Lower leg skin (tissue), 4 donors: ENCODE measurements at regions not wholly inside any gene's neighbourhood (a gene's known extent, or its start where the extent isn't known, plus 50 kb on each side); places are given as distances from the start of the nearest gene placed in this dataset.

Source experiments
- DNase-seq, 2 donors: peaks; one replicate each; pipeline ENCODE4 v3.0.0-alpha.2; 2019; ENCODE audit warnings: low spot score in 2 of 2
- H3K4me3 ChIP-seq: fragments of 200-600 bp; sonication (generic); 2 replicates; pipeline ENCODE4 v1.5.1; 2017; ENCODE audit warnings: mild to moderate bottlenecking, low read depth; ENCODE audit not compliant: poor library complexity, severe bottlenecking
- CTCF ChIP-seq, 3 donors: fragments of 450-650 bp; IDR thresholded peaks; one replicate each; pipeline ENCODE4 v1.5.1; 2016; ENCODE audit warnings: antibody characterized with exemption in 3 of 3, mild to moderate bottlenecking in 3 of 3, moderate library complexity in 2 of 3
- POLR2A ChIP-seq, 2 donors: fragments of 450-650 bp; IDR thresholded peaks; one replicate each; pipeline ENCODE4 v1.6.1; 2016 to 2017; ENCODE audit warnings: antibody characterized with exemption in 2 of 2, mild to moderate bottlenecking in 1 of 2, moderate library complexity in 1 of 2
- WGBS, 2 donors: methylation state at CpG; one replicate each; pipeline ENCODE4 v1.1.5; 2018; 5-methylcytosine and 5-hydroxymethylcytosine counted together
- intact Hi-C: fragments of 100-400 bp; cut with DNase I; formaldehyde crosslinking; loops from one replicate; pipeline ENCODE4 v1.15.0; 2023; ENCODE audit warnings: low total_unique reads

- DNase-seq: no peak
- no peak overlapping the region for H3K4me3 ChIP-seq
- WGBS, 2 donors: 81 to 83% methylated on average over 1 of the region's 1 CpG
- intact Hi-C loops: no loop called here
- TF ChIP-seq CTCF (IDR thresholded peaks at IDR 0.05) (no peak), POLR2A (IDR thresholded peaks at IDR 0.05) (no peak)
Measured at GRCh38 chr5:74376187-74376586, 264.3 kb downstream of the ENC1 start.

GRCh38 chr5:74375271-74375670 lies 265.3 kb downstream of the ENC1 start:
- 60 to 72% methylated on average over 2 of the region's 2 CpGs for WGBS, 2 donors
- no peak overlapping the region for H3K4me3 ChIP-seq
- TF ChIP-seq POLR2A (IDR thresholded peaks at IDR 0.05): no peak
- no peak for TF ChIP-seq CTCF (IDR thresholded peaks at IDR 0.05)
- intact Hi-C loops: no loop called here
- no peak for DNase-seq

GRCh38 chr5:74374656-74375055 lies 265.9 kb downstream of the ENC1 start:
- intact Hi-C loops: no loop called here
- TF ChIP-seq CTCF (IDR thresholded peaks at IDR 0.05): no peak
- no peak for TF ChIP-seq POLR2A (IDR thresholded peaks at IDR 0.05)
- 94 to 99% methylated on average over 4 of the region's 4 CpGs for WGBS, 2 donors

GRCh38 chr5:74373076-74373475 lies 267.5 kb downstream of the ENC1 start:
- WGBS, 2 donors: 77 to 89% methylated on average over 1 of the region's 1 CpG

More at GRCh38 chr5:74374656-74375055, 265.9 kb downstream of the ENC1 start:
- H3K4me3 ChIP-seq: no peak overlapping the region
- no peak for DNase-seq

GRCh38 chr5:74372502-74373064 lies 267.9 kb downstream of the ENC1 start:
- DNase-seq: no peak
- intact Hi-C loops: no loop called here
- no peak overlapping the region for H3K4me3 ChIP-seq
- no peak for TF ChIP-seq POLR2A (IDR thresholded peaks at IDR 0.05)
- TF ChIP-seq CTCF (IDR thresholded peaks at IDR 0.05): no peak
- WGBS, 2 donors: 72 to 92% methylated on average over 5 of the region's 5 CpGs

More at GRCh38 chr5:74373076-74373475, 267.5 kb downstream of the ENC1 start:
- TF ChIP-seq POLR2A (IDR thresholded peaks at IDR 0.05) (no peak), CTCF (IDR thresholded peaks at IDR 0.05) (no peak)
- intact Hi-C loops: no loop called here
- no peak for DNase-seq
- no peak overlapping the region for H3K4me3 ChIP-seq

GRCh38 chr5:74372051-74372450 lies 268.5 kb downstream of the ENC1 start:
- DNase-seq: no peak
- TF ChIP-seq CTCF (IDR thresholded peaks at IDR 0.05): no peak
- TF ChIP-seq POLR2A (IDR thresholded peaks at IDR 0.05): no peak
- H3K4me3 ChIP-seq: no peak overlapping the region
- intact Hi-C loops: no loop called here
- 65 to 95% methylated on average over 3 of the region's 3 CpGs for WGBS, 2 donors
